Smooth muscle cell (in vitro differentiated cells): ENCODE measurements at regions not wholly inside any gene's neighbourhood (a gene's known extent, or its start where the extent isn't known, plus 50 kb on each side); places are given as distances from the start of the nearest gene placed in this dataset.

ENCODE experiments used
- DNase-seq: peaks from one replicate; lab custom pipeline; 2025; ENCODE audit not compliant: unreplicated experiment; lab: John Stamatoyannopoulos, UW
- H2AFZ ChIP-seq: fragments of 200-600 bp; sonication (generic); 2 replicates; pipeline ENCODE4 v1.6.0; 2016; ENCODE audit warnings: antibody characterized with exemption, low read depth, mild to moderate bottlenecking
- H3F3A ChIP-seq: fragments of 200-600 bp; sonication (generic); 2 replicates; pipeline ENCODE4 v1.6.0; 2017; ENCODE audit warnings: antibody characterized with exemption, low read depth
- H3K27ac ChIP-seq: fragments of 200-600 bp; sonication (generic); 2 replicates; pipeline ENCODE4 v1.5.1; 2016; ENCODE audit warnings: low read depth, mild to moderate bottlenecking
- H3K27me3 ChIP-seq: fragments of 200-600 bp; sonication (generic); 2 replicates; pipeline ENCODE4 v1.6.1; 2016; ENCODE audit warnings: low read depth, mild to moderate bottlenecking
- H3K36me3 ChIP-seq: fragments of 200-600 bp; sonication (generic); 2 replicates; pipeline ENCODE4 v1.5.1; 2016; ENCODE audit warnings: low read depth
- H3K4me1 ChIP-seq: fragments of 200-600 bp; sonication (generic); 2 replicates; pipeline ENCODE4 v1.5.1; 2016; ENCODE audit warnings: low read depth
- H3K4me2 ChIP-seq: fragments of 200-600 bp; sonication (generic); 2 replicates; pipeline ENCODE4 v1.6.0; 2016; ENCODE audit warnings: mild to moderate bottlenecking
- H3K4me3 ChIP-seq: fragments of 200-600 bp; sonication (generic); 2 replicates; pipeline ENCODE4 v1.5.1; 2016; ENCODE audit warnings: mild to moderate bottlenecking
- H3K79me2 ChIP-seq: fragments of 200-600 bp; sonication (generic); 2 replicates; pipeline ENCODE4 v1.6.0; 2016; ENCODE audit warnings: low read depth, mild to moderate bottlenecking
- H3K9ac ChIP-seq: fragments of 200-600 bp; sonication (generic); 2 replicates; pipeline ENCODE4 v1.6.0; 2016; ENCODE audit warnings: low read depth
- H3K9me3 ChIP-seq: fragments of 200-600 bp; sonication (generic); replicated peaks from 2 replicates; pipeline ENCODE4 v1.5.1; 2016; ENCODE audit warnings: low read depth
- H4K20me1 ChIP-seq: fragments of 200-600 bp; sonication (generic); 2 replicates; pipeline ENCODE4 v1.6.0; 2016; ENCODE audit warnings: low read depth
- WGBS: methylation state at CpG from one replicate; pipeline ENCODE4 v1.1.7; 2016; ENCODE audit warnings: low lambda C conversion rate; 5-methylcytosine and 5-hydroxymethylcytosine counted together
- TF ChIP-seq, protein P1 (sequence below): fragments of 200-600 bp; sonication (generic); IDR thresholded peaks from 2 replicates; pipeline ENCODE4 v1.5.1; 2017; ENCODE audit warnings: borderline replicate concordance, mild to moderate bottlenecking, antibody characterized with exemption; ENCODE audit not compliant: insufficient read depth, poor library complexity, severe bottlenecking

- WGBS: 73% methylated on average over 2 of the region's 2 CpGs
- no peaks in the 10 kb centered on the region for H3K79me2 ChIP-seq
- DNase-seq: no peak
- TF ChIP-seq, protein P1, sequence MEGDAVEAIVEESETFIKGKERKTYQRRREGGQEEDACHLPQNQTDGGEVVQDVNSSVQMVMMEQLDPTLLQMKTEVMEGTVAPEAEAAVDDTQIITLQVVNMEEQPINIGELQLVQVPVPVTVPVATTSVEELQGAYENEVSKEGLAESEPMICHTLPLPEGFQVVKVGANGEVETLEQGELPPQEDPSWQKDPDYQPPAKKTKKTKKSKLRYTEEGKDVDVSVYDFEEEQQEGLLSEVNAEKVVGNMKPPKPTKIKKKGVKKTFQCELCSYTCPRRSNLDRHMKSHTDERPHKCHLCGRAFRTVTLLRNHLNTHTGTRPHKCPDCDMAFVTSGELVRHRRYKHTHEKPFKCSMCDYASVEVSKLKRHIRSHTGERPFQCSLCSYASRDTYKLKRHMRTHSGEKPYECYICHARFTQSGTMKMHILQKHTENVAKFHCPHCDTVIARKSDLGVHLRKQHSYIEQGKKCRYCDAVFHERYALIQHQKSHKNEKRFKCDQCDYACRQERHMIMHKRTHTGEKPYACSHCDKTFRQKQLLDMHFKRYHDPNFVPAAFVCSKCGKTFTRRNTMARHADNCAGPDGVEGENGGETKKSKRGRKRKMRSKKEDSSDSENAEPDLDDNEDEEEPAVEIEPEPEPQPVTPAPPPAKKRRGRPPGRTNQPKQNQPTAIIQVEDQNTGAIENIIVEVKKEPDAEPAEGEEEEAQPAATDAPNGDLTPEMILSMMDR: no peak
- no peak overlapping the region for H3K4me2 ChIP-seq
- no peak overlapping the region for H3K4me3 ChIP-seq
- H3K9me3 ChIP-seq: no peaks in the 10 kb centered on the region
- H3K4me1 ChIP-seq: peaks cover 6% of the 10 kb centered on the region
- no peaks in the 10 kb centered on the region for H4K20me1 ChIP-seq
- H3K27ac ChIP-seq: no peak overlapping the region
- no peaks in the 10 kb centered on the region for H3F3A ChIP-seq
- no peaks in the 10 kb centered on the region for H3K27me3 ChIP-seq
- no peak overlapping the region for H2AFZ ChIP-seq
- H3K36me3 ChIP-seq: no peaks in the 10 kb centered on the region
- no peak overlapping the region for H3K9ac ChIP-seq
Observed at GRCh38 chr13:31950111-31950815, 81.3 kb upstream of the FRY start.

DNA sequence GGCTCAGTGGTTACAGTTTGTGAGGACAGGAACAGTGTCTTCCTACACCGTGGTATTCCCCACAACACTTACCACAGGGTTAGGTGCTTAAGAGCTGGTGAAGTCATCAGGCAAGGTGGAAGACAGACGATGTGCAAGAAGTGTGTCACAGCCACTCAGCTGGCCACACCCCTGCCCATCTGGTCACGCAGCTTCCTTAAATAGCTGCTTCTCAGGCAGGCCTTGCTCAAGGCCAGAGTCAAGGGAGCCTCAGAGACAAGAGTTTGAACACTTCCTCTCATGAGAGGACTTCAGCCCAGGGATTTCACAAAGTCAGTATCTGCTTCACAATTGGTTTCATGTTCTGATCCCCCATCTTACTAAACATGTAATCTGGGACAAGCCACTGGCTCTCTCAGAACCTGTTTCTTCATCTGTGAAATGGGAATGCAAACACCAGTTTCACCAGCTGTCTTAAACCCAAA is 80.3 kb upstream of the FRY start:
- Histone ChIP-seq H4K20me1 (no peaks in the 10 kb centered on the region), H3K9me3 (no peaks in the 10 kb centered on the region), H3K27ac (no peak overlapping the region), H3K9ac (no peak overlapping the region), H3K79me2 (no peaks in the 10 kb centered on the region), H3K4me1 (peaks cover 1% of the 10 kb centered on the region), H3F3A (no peaks in the 10 kb centered on the region), H3K4me2 (no peak overlapping the region), H3K4me3 (no peak overlapping the region), H3K36me3 (no peaks in the 10 kb centered on the region), H2AFZ (no peak overlapping the region), H3K27me3 (no peaks in the 10 kb centered on the region)
- WGBS: 56% methylated on average over 3 of the region's 3 CpGs
- TF ChIP-seq, protein P1: no peak
- no peak for DNase-seq

GRCh38 chr13:31952641-31953380 is 78.8 kb upstream of the FRY start:
- Histone ChIP-seq H3K79me2 (no peaks in the 10 kb centered on the region), H3K4me3 (no peak overlapping the region), H3K9ac (no peak overlapping the region), H3K27me3 (no peaks in the 10 kb centered on the region), H3F3A (no peaks in the 10 kb centered on the region), H3K4me1 (no peaks in the 10 kb centered on the region), H3K4me2 (no peak overlapping the region), H2AFZ (no peak overlapping the region), H3K27ac (no peak overlapping the region), H3K36me3 (no peaks in the 10 kb centered on the region), H3K9me3 (no peaks in the 10 kb centered on the region), H4K20me1 (no peaks in the 10 kb centered on the region)
- DNase-seq: no peak
- TF ChIP-seq, protein P1: no peak
- 96% methylated on average over 39 of the region's 40 CpGs for WGBS
